Transverse colon (tissue), 4 donors: ENCODE measurements at regions not wholly inside any gene's neighbourhood (a gene's known extent, or its start where the extent isn't known, plus 50 kb on each side); places are given as distances from the start of the nearest gene placed in this dataset.

Experiments
- DNase-seq: peaks from one replicate; pipeline ENCODE4 v3.0.0-alpha.2; 2019
- H3K27ac ChIP-seq, 4 donors: fragments of 200-600 bp; sonication (generic); 2 replicates each; pipeline ENCODE4 v1.5.1; 2016 to 2018; ENCODE audit warnings: inconsistent platforms in 4 of 4
- H3K27me3 ChIP-seq: fragments of 200-600 bp; sonication (generic); 2 replicates; pipeline ENCODE4 v1.5.1; 2017; ENCODE audit warnings: inconsistent platforms
- H3K36me3 ChIP-seq, 4 donors: fragments of 200-600 bp; sonication (generic); 2 replicates each; pipeline ENCODE4 v1.5.1; 2017 to 2019; ENCODE audit warnings: inconsistent platforms in 4 of 4
- H3K4me1 ChIP-seq, 4 donors: fragments of 200-600 bp; sonication (generic); 2 replicates each; pipeline ENCODE4 v1.5.1; 2017 to 2020; ENCODE audit warnings: inconsistent platforms in 4 of 4
- H3K4me3 ChIP-seq, 4 donors: fragments of 200-600 bp; sonication (generic); 1 replicate in 1 of 4; 2 replicates in 3 of 4; pipeline versions ENCODE4 v1.5.1 to v1.6.1; 2017 to 2019; ENCODE audit warnings: inconsistent platforms in 4 of 4
- H3K9me3 ChIP-seq, 2 donors: fragments of 200-600 bp; sonication (generic); 2 replicates each; pipeline ENCODE4 v1.5.1; 2017 to 2019; ENCODE audit warnings: inconsistent platforms in 2 of 2
- EP300 ChIP-seq: sonication (generic); formaldehyde crosslinking; IDR thresholded peaks from one replicate; pipeline ENCODE4 v1.6.1; 2017; ENCODE audit warnings: antibody characterized with exemption, low read depth
- POLR2A ChIP-seq: fragments of 450-650 bp; IDR thresholded peaks from one replicate; pipeline ENCODE4 v1.6.1; 2016; ENCODE audit warnings: antibody characterized with exemption, mild to moderate bottlenecking, moderate library complexity
- POLR2AphosphoS5 ChIP-seq, 3 donors: sonication (generic); formaldehyde crosslinking; IDR thresholded peaks; one replicate each; pipeline ENCODE4 v1.6.1; 2016; ENCODE audit warnings: antibody characterized with exemption in 3 of 3
- WGBS, 2 donors: methylation state at CpG; one replicate each; pipeline ENCODE4 v1.1.5; 2018; ENCODE audit warnings: low coverage in 1 of 2; 5-methylcytosine and 5-hydroxymethylcytosine counted together
- in situ Hi-C, 4 donors: fragments of 200-750 bp; cut with MboI; loops; one replicate each; pipeline versions ENCODE4 v1.15.0 to v1.15.1; 2017; ENCODE audit warnings: low sequenced_read_pairs in 3 of 4, low pct_ligation_motif_present in 1 of 4, low pct_unique_long_range_greater_than_20kb in 1 of 4
- intact Hi-C: fragments of 100-400 bp; cut with DNase I; formaldehyde crosslinking; loops from one replicate; pipeline ENCODE4 v1.15.1; 2023; ENCODE audit warnings: low total_unique reads
- TF ChIP-seq, protein P1 (sequence below), 5 experiments: fragments of 200-600 bp in 3 of 5; fragments of 450-650 bp in 2 of 5; sonication (generic) in 3 of 5; IDR thresholded peaks; 1 replicate in 2 of 5; 2 replicates in 3 of 5; pipeline ENCODE4 v1.5.1; 2016 to 2017; ENCODE audit warnings: antibody characterized with exemption in 5 of 5, inconsistent platforms in 3 of 5, mild to moderate bottlenecking in 2 of 5, moderate library complexity in 1 of 5

DNA sequence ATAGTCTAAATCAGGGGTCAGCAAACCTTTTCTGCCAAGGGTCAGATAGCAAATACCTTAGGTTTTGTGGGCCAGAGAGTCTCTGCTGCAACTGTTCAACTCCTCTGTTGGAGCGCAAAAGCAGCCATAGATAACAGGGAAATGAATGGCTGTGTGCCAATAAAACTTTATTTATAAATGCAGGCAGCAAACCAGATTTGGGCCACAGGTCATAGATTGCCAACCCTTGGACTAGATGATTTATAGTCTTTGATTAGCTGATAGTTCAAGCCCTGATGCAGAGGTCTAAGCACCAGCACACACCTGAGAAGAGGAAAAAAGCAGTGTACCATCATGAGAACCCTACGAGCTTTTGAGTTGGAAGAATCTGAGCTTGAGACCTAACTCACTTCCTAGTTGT, 86.0 kb upstream of the DYNLRB2 start:
- no peak for DNase-seq
- no peak for TF ChIP-seq EP300
- TF ChIP-seq POLR2AphosphoS5 (IDR thresholded peaks at IDR 0.05), result no peak
- no peak for TF ChIP-seq POLR2A
- TF ChIP-seq, protein P1, sequence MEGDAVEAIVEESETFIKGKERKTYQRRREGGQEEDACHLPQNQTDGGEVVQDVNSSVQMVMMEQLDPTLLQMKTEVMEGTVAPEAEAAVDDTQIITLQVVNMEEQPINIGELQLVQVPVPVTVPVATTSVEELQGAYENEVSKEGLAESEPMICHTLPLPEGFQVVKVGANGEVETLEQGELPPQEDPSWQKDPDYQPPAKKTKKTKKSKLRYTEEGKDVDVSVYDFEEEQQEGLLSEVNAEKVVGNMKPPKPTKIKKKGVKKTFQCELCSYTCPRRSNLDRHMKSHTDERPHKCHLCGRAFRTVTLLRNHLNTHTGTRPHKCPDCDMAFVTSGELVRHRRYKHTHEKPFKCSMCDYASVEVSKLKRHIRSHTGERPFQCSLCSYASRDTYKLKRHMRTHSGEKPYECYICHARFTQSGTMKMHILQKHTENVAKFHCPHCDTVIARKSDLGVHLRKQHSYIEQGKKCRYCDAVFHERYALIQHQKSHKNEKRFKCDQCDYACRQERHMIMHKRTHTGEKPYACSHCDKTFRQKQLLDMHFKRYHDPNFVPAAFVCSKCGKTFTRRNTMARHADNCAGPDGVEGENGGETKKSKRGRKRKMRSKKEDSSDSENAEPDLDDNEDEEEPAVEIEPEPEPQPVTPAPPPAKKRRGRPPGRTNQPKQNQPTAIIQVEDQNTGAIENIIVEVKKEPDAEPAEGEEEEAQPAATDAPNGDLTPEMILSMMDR (IDR thresholded peaks at IDR 0.05), result no peak
- in situ Hi-C loops (no loop called here), intact Hi-C loops (no loop called here)
- Histone ChIP-seq H3K27ac (no peak overlapping the region), H3K9me3 (no peaks in the 10 kb centered on the region), H3K27me3 (no peaks in the 10 kb centered on the region), H3K36me3 (no peaks in the 10 kb centered on the region), H3K4me3 (no peak overlapping the region), H3K4me1 (no peaks in the 10 kb centered on the region)
- WGBS, 2 donors, result 80 to 89% methylated on average over 2 of the region's 2 CpGs

- intact Hi-C loops, result no loop called here
- H3K27ac ChIP-seq, result no peak overlapping the region
- TF ChIP-seq EP300 (no peak), POLR2AphosphoS5 (IDR thresholded peaks at IDR 0.05) (no peak), POLR2A (no peak)
- TF ChIP-seq, protein P1 (IDR thresholded peaks at IDR 0.05), result no peak
- 86 to 96% methylated on average over 4 to 8 of the region's 8 CpGs for WGBS, 2 donors
- no peak overlapping the region for H3K4me3 ChIP-seq
- H3K9me3 ChIP-seq, result no peaks in the 10 kb centered on the region
- in situ Hi-C loops, result no loop called here
- H3K36me3 ChIP-seq, result no peaks in the 10 kb centered on the region
- no peak for DNase-seq
- H3K4me1 ChIP-seq, result no peaks in the 10 kb centered on the region
- no peaks in the 10 kb centered on the region for H3K27me3 ChIP-seq
Observed at GRCh38 chr16:80449392-80449791, 91.4 kb upstream of the DYNLRB2 start.

- Histone ChIP-seq H3K27ac (no peak overlapping the region), H3K4me1 (no peaks in the 10 kb centered on the region), H3K4me3 (no peak overlapping the region), H3K27me3 (no peaks in the 10 kb centered on the region), H3K36me3 (no peaks in the 10 kb centered on the region), H3K9me3 (no peaks in the 10 kb centered on the region)
- TF ChIP-seq EP300, result no peak
- TF ChIP-seq POLR2AphosphoS5 (IDR thresholded peaks at IDR 0.05), result no peak
- TF ChIP-seq, protein P1 (IDR thresholded peaks at IDR 0.05), result no peak
- no peak for TF ChIP-seq POLR2A
- intact Hi-C loops, result no loop called here
- WGBS, 2 donors, result 76 to 77% methylated on average over 5 of the region's 5 CpGs
- in situ Hi-C loops, result no loop called here
- no peak for DNase-seq
Observed at GRCh38 chr16:80447241-80447640, 93.6 kb upstream of the DYNLRB2 start.

- in situ Hi-C loops, result no loop called here
- H3K27ac ChIP-seq, result no peak overlapping the region
Observed at GRCh38 chr16:80442779-80443178, 98.0 kb upstream of the DYNLRB2 start.

More at GRCh38 chr16:80442779-80443178, 98.0 kb upstream of the DYNLRB2 start:
- TF ChIP-seq POLR2A, result no peak
- TF ChIP-seq EP300, result no peak
- no peak for TF ChIP-seq POLR2AphosphoS5 (IDR thresholded peaks at IDR 0.05)
- TF ChIP-seq, protein P1 (IDR thresholded peaks at IDR 0.05), result no peak
- no peaks in the 10 kb centered on the region for H3K4me1 ChIP-seq
- H3K27me3 ChIP-seq, result no peaks in the 10 kb centered on the region
- DNase-seq, result no peak
- no peak overlapping the region for H3K4me3 ChIP-seq
- H3K36me3 ChIP-seq, result no peaks in the 10 kb centered on the region
- H3K9me3 ChIP-seq, result no peaks in the 10 kb centered on the region
- intact Hi-C loops, result no loop called here
- 54 to 64% methylated on average over 4 to 5 of the region's 5 CpGs for WGBS, 2 donors
